BLaER1 treated with 17β-estradiol and CSF1 and Interleukin-3, amounts not matched to agents 10 nM and 100 nM (cell line): ENCODE measurements at regions not wholly inside any gene's neighbourhood (a gene's known extent, or its start where the extent isn't known, plus 50 kb on each side); places are given as distances from the start of the nearest gene placed in this dataset.

Experiments used
- H3K27ac ChIP-seq, 11 experiments: shearing (Covaris generic); formaldehyde crosslinking; 2 replicates each; pipeline ENCODE4 v1.8.1; 2022
- H3K27me3 ChIP-seq, 11 experiments: shearing (Covaris generic); formaldehyde crosslinking; 2 replicates each; pipeline ENCODE4 v1.8.1; 2022
- H3K36me3 ChIP-seq, 11 experiments: shearing (Covaris generic); formaldehyde crosslinking; 2 replicates each; pipeline ENCODE4 v1.8.1; 2022
- H3K4me1 ChIP-seq, 10 experiments: shearing (Covaris generic); formaldehyde crosslinking; 2 replicates each; pipeline ENCODE4 v1.8.1; 2022
- H3K4me2 ChIP-seq, 11 experiments: shearing (Covaris generic); formaldehyde crosslinking; 2 replicates each; pipeline ENCODE4 v1.8.1; 2022
- H3K4me3 ChIP-seq, 10 experiments: shearing (Covaris generic); formaldehyde crosslinking; 2 replicates each; pipeline ENCODE4 v1.8.1; 2022
- H3K9ac ChIP-seq, 11 experiments: shearing (Covaris generic); formaldehyde crosslinking; 2 replicates each; pipeline ENCODE4 v1.8.1; 2022
- H3K9me3 ChIP-seq, 11 experiments: shearing (Covaris generic); formaldehyde crosslinking; replicated peaks in 1 of 11; 2 replicates each; pipeline ENCODE4 v1.8.1; 2022
- H4K20me1 ChIP-seq, 11 experiments: shearing (Covaris generic); formaldehyde crosslinking; 2 replicates each; pipeline ENCODE4 v1.8.1; 2022
- Cebpa-rat ChIP-seq, 11 experiments: shearing (Covaris generic); IDR thresholded peaks; 2 replicates each; pipeline ENCODE4 v1.8.1; 2022

GRCh38 chr13:70694996-70695715 is 586.9 kb upstream of the KLHL1 start:
- Histone ChIP-seq H3K9ac (no peak overlapping the region), H3K36me3 (no peaks in the 10 kb centered on the region), H3K4me2 (no peak overlapping the region), H3K4me3 (no peak overlapping the region), H3K9me3 (peaks cover 0 to under 1% (median 0%) of the 10 kb centered on the region in 11 experiments; a peak in 1 of 22 replicates), H3K4me1 (no peaks in the 10 kb centered on the region), H3K27ac (no peak overlapping the region), H4K20me1 (no peaks in the 10 kb centered on the region), H3K27me3 (no peaks in the 10 kb centered on the region)
- no peak for TF ChIP-seq Cebpa-rat (IDR thresholded peaks at IDR 0.05)

- Histone ChIP-seq H3K27me3 (no peaks in the 10 kb centered on the region), H3K4me3 (no peak overlapping the region), H3K36me3 (no peaks in the 10 kb centered on the region), H3K9ac (no peak overlapping the region), H3K4me1 (no peaks in the 10 kb centered on the region), H3K4me2 (no peak overlapping the region), H3K27ac (no peak overlapping the region), H3K9me3 (no peaks in the 10 kb centered on the region), H4K20me1 (no peaks in the 10 kb centered on the region)
- TF ChIP-seq Cebpa-rat (IDR thresholded peaks at IDR 0.05), result no peak
Measured at GRCh38 chr13:70668983-70669382, 560.7 kb upstream of the KLHL1 start.

GRCh38 chr13:70668293-70668692 is 560.0 kb upstream of the KLHL1 start:
- Histone ChIP-seq H3K27me3 (no peaks in the 10 kb centered on the region), H3K4me3 (no peak overlapping the region), H3K27ac (no peak overlapping the region), H3K9me3 (no peaks in the 10 kb centered on the region), H3K9ac (no peak overlapping the region), H4K20me1 (no peaks in the 10 kb centered on the region), H3K4me1 (no peaks in the 10 kb centered on the region), H3K36me3 (no peaks in the 10 kb centered on the region), H3K4me2 (no peak overlapping the region)
- TF ChIP-seq Cebpa-rat (IDR thresholded peaks at IDR 0.05), result no peak

GRCh38 chr13:70666883-70667556 is 558.8 kb upstream of the KLHL1 start:
- H3K27me3 ChIP-seq, result no peaks in the 10 kb centered on the region
- TF ChIP-seq Cebpa-rat (IDR thresholded peaks at IDR 0.05), result no peak
- no peak overlapping the region for H3K4me2 ChIP-seq
- no peak overlapping the region for H3K27ac ChIP-seq
- no peak overlapping the region for H3K9ac ChIP-seq
- no peaks in the 10 kb centered on the region for H3K36me3 ChIP-seq
- H3K4me3 ChIP-seq, result no peak overlapping the region
- no peaks in the 10 kb centered on the region for H3K4me1 ChIP-seq
- no peaks in the 10 kb centered on the region for H3K9me3 ChIP-seq
- no peaks in the 10 kb centered on the region for H4K20me1 ChIP-seq

- Histone ChIP-seq H3K9ac (no peak overlapping the region), H3K4me3 (no peak overlapping the region), H3K9me3 (no peaks in the 10 kb centered on the region), H3K27me3 (no peaks in the 10 kb centered on the region), H3K27ac (no peak overlapping the region), H3K4me1 (no peaks in the 10 kb centered on the region), H3K36me3 (no peaks in the 10 kb centered on the region), H3K4me2 (no peak overlapping the region), H4K20me1 (no peaks in the 10 kb centered on the region)
- no peak for TF ChIP-seq Cebpa-rat (IDR thresholded peaks at IDR 0.05)
Measured at GRCh38 chr13:70662231-70662940, 554.1 kb upstream of the KLHL1 start.

- Histone ChIP-seq H3K4me2 (no peak overlapping the region), H4K20me1 (no peaks in the 10 kb centered on the region), H3K27ac (no peak overlapping the region), H3K27me3 (no peaks in the 10 kb centered on the region), H3K9me3 (no peaks in the 10 kb centered on the region), H3K4me3 (no peak overlapping the region), H3K36me3 (no peaks in the 10 kb centered on the region), H3K4me1 (no peaks in the 10 kb centered on the region), H3K9ac (no peak overlapping the region)
- TF ChIP-seq Cebpa-rat (IDR thresholded peaks at IDR 0.05), result no peak
Measured at GRCh38 chr13:70644052-70644451, 535.8 kb upstream of the KLHL1 start.

- Histone ChIP-seq H3K36me3 (no peaks in the 10 kb centered on the region), H4K20me1 (no peaks in the 10 kb centered on the region), H3K4me3 (no peak overlapping the region), H3K27ac (no peak overlapping the region), H3K4me2 (no peak overlapping the region), H3K27me3 (no peaks in the 10 kb centered on the region), H3K9me3 (no peaks in the 10 kb centered on the region), H3K4me1 (no peaks in the 10 kb centered on the region), H3K9ac (no peak overlapping the region)
- no peak for TF ChIP-seq Cebpa-rat (IDR thresholded peaks at IDR 0.05)
Measured at GRCh38 chr13:70634893-70635292, 526.6 kb upstream of the KLHL1 start.

- H3K27ac ChIP-seq, result no peak overlapping the region
- H3K27me3 ChIP-seq, result no peaks in the 10 kb centered on the region
- H4K20me1 ChIP-seq, result no peaks in the 10 kb centered on the region
- H3K36me3 ChIP-seq, result no peaks in the 10 kb centered on the region
- no peaks in the 10 kb centered on the region for H3K4me1 ChIP-seq
- no peak overlapping the region for H3K9ac ChIP-seq
- H3K4me3 ChIP-seq, result no peak overlapping the region
- no peaks in the 10 kb centered on the region for H3K9me3 ChIP-seq
- no peak for TF ChIP-seq Cebpa-rat (IDR thresholded peaks at IDR 0.05)
- H3K4me2 ChIP-seq, result no peak overlapping the region
Measured at GRCh38 chr13:70630247-70630646, 522.0 kb upstream of the KLHL1 start.

- Histone ChIP-seq H3K4me3 (no peak overlapping the region), H3K27ac (no peak overlapping the region), H3K9me3 (no peaks in the 10 kb centered on the region), H3K4me2 (no peak overlapping the region), H3K4me1 (no peaks in the 10 kb centered on the region), H4K20me1 (no peaks in the 10 kb centered on the region), H3K9ac (no peak overlapping the region), H3K27me3 (no peaks in the 10 kb centered on the region), H3K36me3 (no peaks in the 10 kb centered on the region)
- no peak for TF ChIP-seq Cebpa-rat (IDR thresholded peaks at IDR 0.05)
Measured at GRCh38 chr13:70623239-70623638, 515.0 kb upstream of the KLHL1 start.
